ENCODE measurements at regions not wholly inside any gene's neighbourhood (a gene's known extent, or its start where the extent isn't known, plus 50 kb on each side); places are given as distances from the start of the nearest gene placed in this dataset.

- no peak for DNase-seq
These were observed 147.4 kb downstream of the BBOX1 start for GRCh38 chr11:27187848-27188621.

GRCh38 chr11:27187075-27187847 lies 146.6 kb downstream of the BBOX1 start:
- no peak for DNase-seq

GRCh38 chr11:27186580-27186979 lies 146.0 kb downstream of the BBOX1 start:
- DNase-seq, result no peak

- DNase-seq, result no peak
These were observed 144.1 kb downstream of the BBOX1 start for GRCh38 chr11:27184458-27185312.

- peak; percentile 19 for DNase-seq
These were observed 143.2 kb downstream of the BBOX1 start for GRCh38 chr11:27183672-27184457.

- DNase-seq, result no peak
These were observed 138.7 kb downstream of the BBOX1 start for GRCh38 chr11:27179334-27179733.

GRCh38 chr11:27178859-27179258 lies 138.2 kb downstream of the BBOX1 start:
- no peak for DNase-seq

All from activated CD8-positive, alpha-beta memory T cell treated with anti-CD3 and anti-CD28 coated beads, Interleukin-2, amount 50 U/mL, for 4 hours (primary cell).